Duodenal mucosa (tissue), 2 donors: ENCODE measurements at regions not wholly inside any gene's neighbourhood (a gene's known extent, or its start where the extent isn't known, plus 50 kb on each side); places are given as distances from the start of the nearest gene placed in this dataset.
"Not testable (repeated sequence)": the region's sequence is repeated elsewhere in the genome, so short reads cannot be mapped to it uniquely, and the experiment has no call there.

Source experiments
- H3K27ac ChIP-seq: one replicate; pipeline ENCODE4 v1.7.0; 2013; ENCODE audit warnings: low read depth, low read length
- H3K27me3 ChIP-seq, 2 donors: one replicate each; pipeline ENCODE4 v1.7.0; 2013; ENCODE audit warnings: low read length in 2 of 2, control low read depth in 1 of 2; ENCODE audit not compliant: insufficient read depth in 2 of 2, control insufficient read depth in 1 of 2
- H3K36me3 ChIP-seq, 2 donors: one replicate each; pipeline ENCODE4 v1.7.0; 2013; ENCODE audit warnings: low read length in 2 of 2, control low read depth in 1 of 2; ENCODE audit not compliant: insufficient read depth in 2 of 2, control insufficient read depth in 1 of 2
- H3K4me1 ChIP-seq, 2 donors: one replicate each; pipeline ENCODE4 v1.7.0; 2013; ENCODE audit warnings: low read length in 2 of 2, control low read depth in 1 of 2; ENCODE audit not compliant: insufficient read depth in 2 of 2, control insufficient read depth in 1 of 2
- H3K4me3 ChIP-seq, 2 donors: one replicate each; pipeline ENCODE4 v1.7.0; 2013; ENCODE audit warnings: low read length in 2 of 2, low read depth in 1 of 2
- H3K9ac ChIP-seq, 2 donors: one replicate each; pipeline ENCODE4 v1.7.0; 2013; ENCODE audit warnings: low read length in 2 of 2, low read depth in 1 of 2
- H3K9me3 ChIP-seq, 2 donors: one replicate each; pipeline ENCODE4 v1.7.0; 2013; ENCODE audit warnings: low read length in 2 of 2, control low read depth in 1 of 2; ENCODE audit not compliant: control insufficient read depth in 1 of 2

- not testable (repeated sequence) for H3K4me1 ChIP-seq, H3K9ac ChIP-seq, H3K27ac ChIP-seq, H3K36me3 ChIP-seq, H3K9me3 ChIP-seq, H3K4me3 ChIP-seq, H3K27me3 ChIP-seq
These were observed 363.9 kb downstream of the MRPS30 start for GRCh38 chr5:45172634-45173033.

GRCh38 chr5:45179686-45180085 is 370.9 kb downstream of the MRPS30 start:
- H3K4me1 ChIP-seq: no peaks in the 10 kb centered on the region
- no peaks in the 10 kb centered on the region for H3K27me3 ChIP-seq
- no peaks in the 10 kb centered on the region for H3K9me3 ChIP-seq
- no peak overlapping the region for H3K4me3 ChIP-seq
- H3K36me3 ChIP-seq: no peaks in the 10 kb centered on the region
- H3K27ac ChIP-seq: no peak overlapping the region
- no peak overlapping the region for H3K9ac ChIP-seq

- Histone ChIP-seq H3K27ac (no peak overlapping the region), H3K9ac (no peak overlapping the region), H3K4me1 (no peaks in the 10 kb centered on the region), H3K36me3 (no peaks in the 10 kb centered on the region), H3K27me3 (no peaks in the 10 kb centered on the region), H3K9me3 (no peaks in the 10 kb centered on the region), H3K4me3 (no peak overlapping the region)
These were observed 380.3 kb downstream of the MRPS30 start for GRCh38 chr5:45189042-45189441.

- no peak overlapping the region for H3K9ac ChIP-seq
- H3K9me3 ChIP-seq: no peaks in the 10 kb centered on the region
- H3K27me3 ChIP-seq: no peaks in the 10 kb centered on the region
- no peak overlapping the region for H3K27ac ChIP-seq
- no peaks in the 10 kb centered on the region for H3K4me1 ChIP-seq
- H3K4me3 ChIP-seq: no peak overlapping the region
- H3K36me3 ChIP-seq: no peaks in the 10 kb centered on the region
These were observed 380.7 kb downstream of the MRPS30 start for GRCh38 chr5:45189481-45189880.

- H3K27ac ChIP-seq: no peak overlapping the region
These were observed 386.3 kb downstream of the MRPS30 start for GRCh38 chr5:45195026-45195425.

More at GRCh38 chr5:45195026-45195425, 386.3 kb downstream of the MRPS30 start:
- Histone ChIP-seq H3K9me3 (no peaks in the 10 kb centered on the region), H3K36me3 (no peaks in the 10 kb centered on the region), H3K4me3 (no peak overlapping the region), H3K27me3 (no peaks in the 10 kb centered on the region), H3K9ac (no peak overlapping the region), H3K4me1 (no peaks in the 10 kb centered on the region)
